Activated T-helper 1 cell treated with Interleukin-2 at 50 U/mL for 16 hours (primary cell): ENCODE measurements at regions not wholly inside any gene's neighbourhood (a gene's known extent, or its start where the extent isn't known, plus 50 kb on each side); places are given as distances from the start of the nearest gene placed in this dataset.

Experiments used
- DNase-seq: peaks from one replicate; pipeline ENCODE4 v3.0.0-alpha.2; 2020; ENCODE audit warnings: low read depth

DNA sequence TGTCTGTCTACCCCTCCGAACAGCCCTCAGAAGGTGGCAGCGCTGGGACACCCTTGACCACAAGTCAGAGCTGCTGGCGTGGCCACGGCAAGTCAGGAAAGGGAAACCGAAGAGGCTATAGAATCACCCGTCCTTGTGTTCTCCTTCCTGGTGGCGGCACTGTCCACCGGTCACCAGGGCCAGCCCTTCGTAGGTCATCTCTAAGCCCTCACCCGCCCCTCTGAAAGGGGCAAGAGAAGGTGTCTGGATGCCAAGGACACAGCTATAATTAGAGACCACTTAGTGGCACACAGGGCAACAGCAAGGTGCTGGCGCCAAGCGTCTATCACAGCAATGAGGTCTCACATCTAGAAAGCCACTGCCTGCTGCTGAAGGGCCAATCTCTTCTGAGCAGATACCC, 320.9 kb downstream of the SHANK2 start:
- DNase-seq, result no peak

DNA sequence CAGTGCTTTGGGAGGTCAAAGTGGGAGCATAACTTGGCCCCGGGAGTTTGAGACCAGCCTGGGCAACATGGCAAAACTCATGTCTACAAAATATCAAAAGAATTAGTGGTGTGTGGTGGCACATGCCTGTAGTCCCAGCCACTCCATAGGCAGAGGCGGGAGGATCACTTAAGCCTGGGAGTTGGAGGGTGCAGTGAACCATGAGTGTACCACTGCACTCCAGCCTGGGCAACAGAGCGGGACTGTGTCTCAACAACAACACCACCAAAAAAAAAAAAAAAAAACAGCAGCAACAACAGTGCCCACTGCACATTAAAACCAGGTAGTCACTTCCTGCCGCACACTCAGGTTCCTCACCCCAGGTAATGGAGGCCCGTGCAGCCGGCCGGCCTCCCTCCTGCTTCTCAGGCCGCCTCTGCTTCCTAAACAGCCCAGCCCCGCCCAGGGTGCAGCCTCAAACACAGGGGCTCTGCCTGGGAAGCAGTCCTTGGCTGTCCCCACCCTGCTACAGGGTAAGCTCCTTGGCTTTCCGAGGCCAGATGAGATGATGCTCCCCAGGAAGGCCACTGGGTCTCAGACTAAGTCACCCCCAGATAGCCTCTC, 318.3 kb downstream of the SHANK2 start:
- no peak for DNase-seq

GRCh38 chr11:70935006-70935768, 317.2 kb downstream of the SHANK2 start:
- DNase-seq, result no peak

DNA sequence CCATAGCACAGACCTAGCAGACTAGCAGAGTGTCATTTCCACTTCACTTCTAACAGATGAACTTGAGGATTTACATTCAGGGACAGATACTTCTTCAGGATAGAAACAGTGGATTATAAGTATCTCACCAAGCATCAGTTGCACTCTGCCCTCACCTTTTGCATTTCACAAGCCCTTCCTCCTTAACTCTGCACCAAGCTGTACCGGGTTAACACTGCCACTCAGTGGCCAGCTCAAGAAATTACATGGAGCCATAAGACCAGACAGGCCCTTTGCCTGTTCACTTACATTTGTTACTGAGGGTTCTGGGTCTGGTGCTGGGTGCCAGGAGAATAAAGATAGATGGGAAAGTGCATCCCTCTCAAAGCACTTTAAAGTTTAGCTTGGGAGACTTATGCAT, 309.8 kb downstream of the SHANK2 start:
- no peak for DNase-seq

GRCh38 chr11:70944141-70944540, 308.2 kb downstream of the SHANK2 start:
- DNase-seq, result no peak

DNA sequence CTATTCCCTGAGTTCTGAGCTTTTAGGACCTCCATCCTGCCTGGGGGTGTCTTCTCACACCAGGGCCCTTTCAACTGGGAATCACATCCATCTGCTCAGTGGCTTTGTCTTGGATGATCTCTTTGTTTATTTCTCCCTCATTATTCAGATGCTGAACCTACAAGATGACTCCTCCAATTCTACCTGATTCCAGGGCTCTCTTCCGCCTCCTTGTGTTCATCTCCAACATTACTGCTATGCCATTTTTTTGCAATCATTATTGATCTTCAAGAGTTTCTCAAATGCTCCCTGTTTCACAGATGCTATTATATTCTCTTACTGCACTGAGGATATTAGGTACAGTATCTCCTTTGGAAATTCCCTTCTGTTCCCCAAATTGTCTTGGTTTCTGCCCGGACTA, 307.7 kb downstream of the SHANK2 start:
- DNase-seq, result no peak

- no peak for DNase-seq
Observed at GRCh38 chr11:70948398-70948797, 304.0 kb downstream of the SHANK2 start.

DNA sequence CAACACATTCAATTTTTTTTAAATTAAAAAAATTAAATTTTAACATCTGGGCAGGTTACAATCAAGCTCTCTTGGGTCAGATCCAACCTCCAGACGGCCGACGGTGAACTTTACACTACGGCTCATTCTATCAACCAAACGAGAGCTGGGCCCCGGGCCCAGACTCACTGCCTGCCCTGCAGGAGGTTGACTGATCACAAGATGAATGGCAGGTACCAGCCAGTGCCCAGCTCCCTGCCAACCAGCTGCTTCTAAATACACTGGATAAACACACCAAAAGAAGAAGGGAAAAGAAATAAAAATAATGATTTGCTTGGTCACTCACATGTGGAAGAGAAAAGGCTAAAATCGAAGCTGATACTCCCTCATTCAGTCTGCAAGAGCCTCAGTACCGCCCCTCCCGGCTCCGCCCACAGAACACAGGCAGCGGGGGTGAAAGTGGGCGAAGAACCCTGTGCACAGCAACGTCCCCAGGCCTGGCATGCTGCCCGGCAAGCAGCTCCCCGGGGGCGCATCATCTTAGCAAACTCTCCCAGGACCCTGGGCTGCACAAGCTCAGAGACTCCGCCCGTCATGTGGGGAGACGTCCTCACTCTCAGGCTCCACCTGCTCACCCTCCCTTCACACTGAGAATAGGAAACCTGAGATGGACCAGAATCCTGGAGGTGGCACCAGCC, 303.4 kb downstream of the SHANK2 start:
- DNase-seq, result no peak

GRCh38 chr11:70951139-70951804, 301.1 kb downstream of the SHANK2 start:
- DNase-seq, result no peak

DNA sequence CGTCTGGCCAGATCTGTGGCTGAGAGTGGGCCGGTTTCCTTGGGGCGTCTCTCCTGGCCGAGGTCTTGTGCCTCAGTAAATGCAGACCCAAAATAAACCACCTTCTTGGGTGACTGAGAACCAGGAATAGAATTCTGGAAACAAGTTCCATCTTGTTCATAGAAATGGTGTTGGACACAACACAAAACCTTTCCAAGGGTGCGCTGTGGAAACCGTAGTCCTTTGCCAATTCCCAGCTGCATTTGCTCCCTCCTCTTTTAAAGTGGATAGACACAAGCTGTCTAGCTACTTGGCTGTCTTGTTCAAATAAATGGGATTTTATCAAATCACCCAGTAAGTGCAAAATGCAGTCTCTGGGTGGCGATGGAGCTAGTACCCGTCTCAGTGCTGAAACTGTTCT, 300.2 kb downstream of the SHANK2 start:
- DNase-seq, result no peak

GRCh38 chr11:70953720-70954119, 298.7 kb downstream of the SHANK2 start:
- DNase-seq, result no peak

GRCh38 chr11:70954471-70954870, 297.9 kb downstream of the SHANK2 start:
- no peak for DNase-seq
